Mucosa of descending colon (tissue), 3 donors: ENCODE measurements at regions not wholly inside any gene's neighbourhood (a gene's known extent, or its start where the extent isn't known, plus 50 kb on each side); places are given as distances from the start of the nearest gene placed in this dataset.

Experiments used
- ATAC-seq: fragments of 200-7000 bp; cut with Tn5 transposase; one replicate; pipeline ENCODE4 v1.9.1; 2020; ENCODE audit warnings: mild to moderate bottlenecking, moderate library complexity
- DNase-seq, 3 donors: peaks; one replicate each; pipeline ENCODE4 v3.0.0-alpha.2; 2020
- H3K36me3 ChIP-seq: fragments of 200-600 bp; one replicate; pipeline ENCODE4 v1.8.0; 2021; ENCODE audit warnings: low read depth, mild to moderate bottlenecking
- H3K4me1 ChIP-seq: fragments of 200-600 bp; one replicate; pipeline ENCODE4 v1.8.0; 2021; ENCODE audit warnings: low read depth, mild to moderate bottlenecking
- H3K4me3 ChIP-seq: fragments of 200-600 bp; one replicate; pipeline ENCODE4 v1.8.0; 2021; ENCODE audit warnings: mild to moderate bottlenecking
- H3K9me3 ChIP-seq: fragments of 200-600 bp; one replicate; pipeline ENCODE4 v1.8.0; 2021; ENCODE audit warnings: mild to moderate bottlenecking
- CTCF ChIP-seq: fragments of 200-600 bp; IDR thresholded peaks from one replicate; pipeline ENCODE4 v1.8.0; 2022; ENCODE audit warnings: antibody characterized with exemption, mild to moderate bottlenecking
- intact Hi-C, 2 donors: fragments of 100-400 bp; cut with DNase I in 1 of 2; cut with micrococcal nuclease in 1 of 2; formaldehyde crosslinking; loops; one replicate each; pipeline versions ENCODE4 v1.11.0 to v1.11.1; 2022; cut with DNase I, micrococcal nuclease
- donor health status: DM: no; HTN: no; CAD: no; lungs with moderate emphysema.
- donor health status: DM: no; HTN: no; CAD: no.
- donor health status: DM: no; HTN: yes; CAD: no.

GRCh38 chr12:118714051-118714460 is 267.3 kb upstream of the SRRM4 start:
- TF ChIP-seq CTCF = peak; percentile 14
- peak in 1 of 3 donors; percentile 11 for DNase-seq
- peak; percentile 59 for ATAC-seq

GRCh38 chr12:118714500-118714899 is 266.8 kb upstream of the SRRM4 start:
- intact Hi-C loops = no loop called here
- Histone ChIP-seq H3K4me3 (no peak overlapping the region), H3K9me3 (no peaks in the 10 kb centered on the region), H3K4me1 (no peaks in the 10 kb centered on the region), H3K36me3 (no peaks in the 10 kb centered on the region)
- no peak for DNase-seq
- ATAC-seq = no peak
- TF ChIP-seq CTCF = no peak

More at GRCh38 chr12:118714051-118714460, 267.3 kb upstream of the SRRM4 start:
- intact Hi-C loops = no loop called here
- no peaks in the 10 kb centered on the region for H3K9me3 ChIP-seq
- no peaks in the 10 kb centered on the region for H3K4me1 ChIP-seq
- no peak overlapping the region for H3K4me3 ChIP-seq
- no peaks in the 10 kb centered on the region for H3K36me3 ChIP-seq

GRCh38 chr12:118715647-118716046 is 265.7 kb upstream of the SRRM4 start:
- no peak for ATAC-seq
- DNase-seq = no peak
- Histone ChIP-seq H3K4me1 (no peaks in the 10 kb centered on the region), H3K4me3 (no peak overlapping the region), H3K36me3 (no peaks in the 10 kb centered on the region), H3K9me3 (no peaks in the 10 kb centered on the region)
- no peak for TF ChIP-seq CTCF
- intact Hi-C loops = no loop called here

GRCh38 chr12:118727196-118727978 is 254.0 kb upstream of the SRRM4 start:
- Histone ChIP-seq H3K4me3 (no peak overlapping the region), H3K9me3 (no peaks in the 10 kb centered on the region), H3K4me1 (no peaks in the 10 kb centered on the region), H3K36me3 (no peaks in the 10 kb centered on the region)
- intact Hi-C loops = no loop called here
- DNase-seq (no peak), ATAC-seq (no peak)
- TF ChIP-seq CTCF = no peak

- H3K4me3 ChIP-seq = no peak overlapping the region
- no peak for TF ChIP-seq CTCF
- H3K9me3 ChIP-seq = no peaks in the 10 kb centered on the region
- ATAC-seq = no peak
- intact Hi-C loops = no loop called here
- no peak for DNase-seq
- no peaks in the 10 kb centered on the region for H3K4me1 ChIP-seq
- no peaks in the 10 kb centered on the region for H3K36me3 ChIP-seq
These were observed 253.4 kb upstream of the SRRM4 start for GRCh38 chr12:118727979-118728366.
